ENCODE measurements at regions not wholly inside any gene's neighbourhood (a gene's known extent, or its start where the extent isn't known, plus 50 kb on each side); places are given as distances from the start of the nearest gene placed in this dataset.

DNA sequence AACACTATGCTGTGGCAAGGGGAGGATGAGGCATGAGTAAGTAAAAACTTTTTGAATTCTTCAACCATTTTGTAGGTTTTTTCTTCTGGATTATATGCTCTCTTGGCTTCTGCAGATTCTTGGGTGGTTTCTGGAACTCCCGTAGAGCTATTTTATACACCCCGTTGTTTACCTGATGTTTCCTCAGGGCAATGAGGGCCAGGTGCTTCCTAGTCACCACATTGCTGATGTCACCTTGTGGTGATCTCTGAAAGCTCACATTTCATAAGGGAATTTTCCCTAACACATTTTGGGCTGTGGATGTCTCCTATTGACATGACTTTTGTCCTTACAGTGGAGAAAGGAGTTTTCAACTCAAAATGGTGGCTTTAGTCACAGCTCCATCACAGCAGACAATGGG, 356.6 kb downstream of the PLA2G4A start:
- Histone ChIP-seq H2AFZ (ENCODE audit: low read length) (peak overlapping the region; percentile 25), H3K27ac (ENCODE audit: low read length) (peak overlapping the region; percentile 86), H3K27me3 (replicated peaks; ENCODE audit: insufficient read depth, low read length) (no peaks in the 10 kb centered on the region), H3K9me2 (replicated peaks; ENCODE audit: insufficient read depth, low read length) (no peaks in the 10 kb centered on the region), H3K4me1 (ENCODE audit: low read length) (peaks cover 39% of the 10 kb centered on the region), H3K4me3 (ENCODE audit: low read length) (peak overlapping the region; percentile 1; the same call in 1 of the 2 replicates), H3K9me3 (replicated peaks; ENCODE audit: insufficient read depth, low read length) (no peaks in the 10 kb centered on the region; the same call in 1 of the 2 replicates), H3K9ac (ENCODE audit: low read length) (peak overlapping the region; percentile 53), H3K79me2 (ENCODE audit: low read length) (no peaks in the 10 kb centered on the region), H4K20me1 (ENCODE audit: insufficient read depth, low read length) (no peaks in the 10 kb centered on the region), H3F3A (ENCODE audit: insufficient read depth, low read length) (peaks cover 25% of the 10 kb centered on the region; the same call in 1 of the 2 replicates), H3K4me2 (ENCODE audit: low read depth, low read length) (peak overlapping the region; percentile 56), H3K36me3 (replicated peaks; ENCODE audit: insufficient read depth, low read length) (no peaks in the 10 kb centered on the region)
- DNase-seq, result peak; percentile 98
- TF ChIP-seq, protein P1, sequence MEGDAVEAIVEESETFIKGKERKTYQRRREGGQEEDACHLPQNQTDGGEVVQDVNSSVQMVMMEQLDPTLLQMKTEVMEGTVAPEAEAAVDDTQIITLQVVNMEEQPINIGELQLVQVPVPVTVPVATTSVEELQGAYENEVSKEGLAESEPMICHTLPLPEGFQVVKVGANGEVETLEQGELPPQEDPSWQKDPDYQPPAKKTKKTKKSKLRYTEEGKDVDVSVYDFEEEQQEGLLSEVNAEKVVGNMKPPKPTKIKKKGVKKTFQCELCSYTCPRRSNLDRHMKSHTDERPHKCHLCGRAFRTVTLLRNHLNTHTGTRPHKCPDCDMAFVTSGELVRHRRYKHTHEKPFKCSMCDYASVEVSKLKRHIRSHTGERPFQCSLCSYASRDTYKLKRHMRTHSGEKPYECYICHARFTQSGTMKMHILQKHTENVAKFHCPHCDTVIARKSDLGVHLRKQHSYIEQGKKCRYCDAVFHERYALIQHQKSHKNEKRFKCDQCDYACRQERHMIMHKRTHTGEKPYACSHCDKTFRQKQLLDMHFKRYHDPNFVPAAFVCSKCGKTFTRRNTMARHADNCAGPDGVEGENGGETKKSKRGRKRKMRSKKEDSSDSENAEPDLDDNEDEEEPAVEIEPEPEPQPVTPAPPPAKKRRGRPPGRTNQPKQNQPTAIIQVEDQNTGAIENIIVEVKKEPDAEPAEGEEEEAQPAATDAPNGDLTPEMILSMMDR (IDR thresholded peaks at IDR 0.05; ENCODE audit: low read length), result 0 out of 2 replicates have a peak, but pooled peaks have one; percentile 12
- TF ChIP-seq EZH2 (optimal IDR thresholded peaks at IDR 0.05; ENCODE audit: low read depth, low read length), result no peak

DNA sequence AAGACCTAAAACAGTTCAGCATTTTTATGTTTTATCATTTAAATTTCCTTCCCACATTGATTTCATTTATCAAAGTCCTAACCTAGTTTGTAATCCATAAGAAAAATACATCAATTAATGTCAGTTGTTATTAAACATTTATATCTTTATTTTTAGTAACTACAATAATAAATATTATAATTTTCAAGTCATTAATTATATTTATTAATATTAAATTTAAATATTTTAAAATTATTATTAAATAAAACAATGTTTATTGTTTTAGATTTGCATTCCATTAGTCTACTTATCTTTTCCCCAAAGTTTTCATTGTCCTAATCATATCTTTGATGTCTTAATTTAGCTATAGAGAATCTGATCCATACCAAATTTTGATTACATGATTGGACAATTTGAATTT, 368.9 kb downstream of the PLA2G4A start:
- Histone ChIP-seq H3K27ac (ENCODE audit: low read length) (no peak overlapping the region), H3K27me3 (replicated peaks; ENCODE audit: insufficient read depth, low read length) (no peaks in the 10 kb centered on the region), H3K4me1 (ENCODE audit: low read length) (no peaks in the 10 kb centered on the region), H3K4me2 (ENCODE audit: low read depth, low read length) (no peak overlapping the region), H3F3A (ENCODE audit: insufficient read depth, low read length) (no peaks in the 10 kb centered on the region), H4K20me1 (ENCODE audit: insufficient read depth, low read length) (no peaks in the 10 kb centered on the region), H3K9me2 (replicated peaks; ENCODE audit: insufficient read depth, low read length) (no peaks in the 10 kb centered on the region), H3K36me3 (replicated peaks; ENCODE audit: insufficient read depth, low read length) (no peaks in the 10 kb centered on the region), H3K4me3 (ENCODE audit: low read length) (no peak overlapping the region), H3K9me3 (replicated peaks; ENCODE audit: insufficient read depth, low read length) (no peaks in the 10 kb centered on the region), H3K9ac (ENCODE audit: low read length) (no peak overlapping the region), H2AFZ (ENCODE audit: low read length) (no peak overlapping the region), H3K79me2 (ENCODE audit: low read length) (no peaks in the 10 kb centered on the region)
- no peak for DNase-seq
- TF ChIP-seq, protein P1 (IDR thresholded peaks at IDR 0.05; ENCODE audit: low read length), result no peak
- TF ChIP-seq EZH2phosphoT487 (IDR thresholded peaks at IDR 0.05; ENCODE audit: low read length) (no peak), EZH2 (optimal IDR thresholded peaks at IDR 0.05; ENCODE audit: low read depth, low read length) (no peak)

DNA sequence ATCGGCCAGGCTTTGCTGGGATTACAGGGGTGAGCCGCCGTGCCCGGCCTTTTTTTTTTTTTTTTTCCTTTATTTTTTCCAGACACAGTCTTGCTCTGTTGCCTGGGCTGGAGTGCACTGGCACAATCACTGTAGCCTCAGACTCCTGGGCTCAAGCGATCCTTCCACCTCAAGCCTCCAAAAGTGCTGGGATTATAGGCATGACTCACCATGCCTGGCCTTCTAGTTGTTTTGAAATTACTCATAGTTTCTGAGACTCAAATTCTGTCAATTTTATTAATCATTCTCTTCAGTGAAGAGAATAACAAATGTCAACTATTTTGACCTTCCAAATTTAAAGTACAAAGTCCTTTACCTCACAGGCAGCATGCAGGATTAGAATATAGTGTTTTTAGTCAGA, 374.5 kb downstream of the PLA2G4A start:
- TF ChIP-seq EZH2phosphoT487 (IDR thresholded peaks at IDR 0.05; ENCODE audit: low read length), result no peak
- TF ChIP-seq EZH2 (optimal IDR thresholded peaks at IDR 0.05; ENCODE audit: low read depth, low read length), result no peak
- TF ChIP-seq, protein P1 (IDR thresholded peaks at IDR 0.05; ENCODE audit: low read length), result no peak
- no peaks in the 10 kb centered on the region for H4K20me1 ChIP-seq (ENCODE audit: insufficient read depth, low read length)
- no peaks in the 10 kb centered on the region for H3K79me2 ChIP-seq (ENCODE audit: low read length)
- H3K9me2 ChIP-seq (replicated peaks; ENCODE audit: insufficient read depth, low read length), result no peaks in the 10 kb centered on the region
- no peaks in the 10 kb centered on the region for H3K36me3 ChIP-seq (replicated peaks; ENCODE audit: insufficient read depth, low read length)
- no peaks in the 10 kb centered on the region for H3K9me3 ChIP-seq (replicated peaks; ENCODE audit: insufficient read depth, low read length)
- H2AFZ ChIP-seq (ENCODE audit: low read length), result no peak overlapping the region
- H3K4me1 ChIP-seq (ENCODE audit: low read length), result no peaks in the 10 kb centered on the region
- H3F3A ChIP-seq (ENCODE audit: insufficient read depth, low read length), result no peaks in the 10 kb centered on the region
- H3K27me3 ChIP-seq (replicated peaks; ENCODE audit: insufficient read depth, low read length), result no peaks in the 10 kb centered on the region
- DNase-seq, result no peak
- no peak overlapping the region for H3K9ac ChIP-seq (ENCODE audit: low read length)
- H3K27ac ChIP-seq (ENCODE audit: low read length), result no peak overlapping the region
- no peak overlapping the region for H3K4me3 ChIP-seq (ENCODE audit: low read length)
- no peak overlapping the region for H3K4me2 ChIP-seq (ENCODE audit: low read depth, low read length)

Measured in MM.1S (cell line).